ENCODE measurements at regions not wholly inside any gene's neighbourhood (a gene's known extent, or its start where the extent isn't known, plus 50 kb on each side); places are given as distances from the start of the nearest gene placed in this dataset.

DNA sequence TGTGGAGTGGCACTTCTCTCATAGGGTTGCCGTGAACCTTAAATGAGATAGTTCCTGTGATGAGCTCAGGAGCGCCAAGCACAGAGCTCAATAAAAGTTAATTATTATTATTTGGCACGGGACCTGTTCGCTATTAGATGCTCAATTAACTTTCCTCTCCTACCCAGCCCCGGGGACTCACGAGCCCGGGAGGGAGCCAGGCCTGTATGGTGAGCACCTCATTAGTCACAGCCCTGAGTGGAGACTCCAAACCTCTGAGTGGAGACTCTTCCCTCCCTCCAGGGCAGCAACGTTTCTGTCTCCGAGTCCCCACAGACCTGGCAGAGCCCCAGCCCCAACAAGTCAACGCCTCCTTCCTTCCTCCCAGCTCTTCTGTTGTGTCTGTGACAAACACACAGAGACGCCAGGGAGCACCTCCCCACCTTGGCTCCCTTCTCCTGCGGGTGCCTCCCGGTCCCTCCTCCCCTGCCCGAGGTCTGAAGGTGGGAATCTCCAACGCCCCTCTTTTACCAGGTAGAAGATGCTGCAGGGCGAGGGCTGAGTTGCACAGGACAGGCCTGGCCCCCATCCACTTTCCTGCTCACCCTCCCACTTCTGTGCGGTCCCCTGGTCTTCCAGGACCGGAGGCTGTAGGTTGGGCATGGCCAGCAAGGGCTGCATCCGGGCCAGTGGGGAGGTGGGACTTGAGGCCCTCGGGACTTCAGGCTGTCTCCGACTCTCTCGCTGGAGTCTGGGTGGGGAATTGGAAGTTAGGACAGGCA lies 52.7 kb upstream of the ODC1 start:
- WGBS (ENCODE audit: low lambda C conversion rate), result 77% methylated on average over 20 of the region's 22 CpGs
- H4K20me1 ChIP-seq (ENCODE audit: insufficient read depth), result no peaks in the 10 kb centered on the region
- no peak overlapping the region for H2AFZ ChIP-seq (ENCODE audit: low read depth)
- no peaks in the 10 kb centered on the region for H3K9me2 ChIP-seq
- no peaks in the 10 kb centered on the region for H3K79me2 ChIP-seq (ENCODE audit: insufficient read depth)
- CTCF ChIA-PET, result interaction anchor here (1.6 kb wide), 1 partner anchor 10 kb away, joined by 3 read pairs; no protein-coding TSS in a partner anchor
- no peak overlapping the region for H3K9ac ChIP-seq
- no peaks in the 10 kb centered on the region for H3F3A ChIP-seq (replicated peaks; ENCODE audit: insufficient read depth)
- H3K27me3 ChIP-seq (ENCODE audit: insufficient read depth), result peaks cover 9% of the 10 kb centered on the region; the same call in 1 of the 2 replicates
- TF ChIP-seq, protein P1, sequence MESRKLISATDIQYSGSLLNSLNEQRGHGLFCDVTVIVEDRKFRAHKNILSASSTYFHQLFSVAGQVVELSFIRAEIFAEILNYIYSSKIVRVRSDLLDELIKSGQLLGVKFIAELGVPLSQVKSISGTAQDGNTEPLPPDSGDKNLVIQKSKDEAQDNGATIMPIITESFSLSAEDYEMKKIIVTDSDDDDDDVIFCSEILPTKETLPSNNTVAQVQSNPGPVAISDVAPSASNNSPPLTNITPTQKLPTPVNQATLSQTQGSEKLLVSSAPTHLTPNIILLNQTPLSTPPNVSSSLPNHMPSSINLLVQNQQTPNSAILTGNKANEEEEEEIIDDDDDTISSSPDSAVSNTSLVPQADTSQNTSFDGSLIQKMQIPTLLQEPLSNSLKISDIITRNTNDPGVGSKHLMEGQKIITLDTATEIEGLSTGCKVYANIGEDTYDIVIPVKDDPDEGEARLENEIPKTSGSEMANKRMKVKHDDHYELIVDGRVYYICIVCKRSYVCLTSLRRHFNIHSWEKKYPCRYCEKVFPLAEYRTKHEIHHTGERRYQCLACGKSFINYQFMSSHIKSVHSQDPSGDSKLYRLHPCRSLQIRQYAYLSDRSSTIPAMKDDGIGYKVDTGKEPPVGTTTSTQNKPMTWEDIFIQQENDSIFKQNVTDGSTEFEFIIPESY (IDR thresholded peaks at IDR 0.05; ENCODE audit: borderline replicate concordance, low read depth), result no peak
- TF ChIP-seq GATA2 (CRISPR knock-in tag; IDR thresholded peaks at IDR 0.05), result no peak
- TF ChIP-seq RCOR1 (IDR thresholded peaks at IDR 0.05; ENCODE audit: low read length), result no peak
- no peak for TF ChIP-seq CHD2 (IDR thresholded peaks at IDR 0.05; ENCODE audit: low read length, partially characterized antibody)
- TF ChIP-seq EP300 (IDR thresholded peaks at IDR 0.05; ENCODE audit: borderline replicate concordance in 1 of 2, low read depth in 1 of 2, low read length in 1 of 2), result no peak
- TF ChIP-seq TCF12 (IDR thresholded peaks at IDR 0.05), result no peak
- TF ChIP-seq NFIC (IDR thresholded peaks at IDR 0.05; ENCODE audit: borderline replicate concordance), result no peak
- TF ChIP-seq, protein P2, sequence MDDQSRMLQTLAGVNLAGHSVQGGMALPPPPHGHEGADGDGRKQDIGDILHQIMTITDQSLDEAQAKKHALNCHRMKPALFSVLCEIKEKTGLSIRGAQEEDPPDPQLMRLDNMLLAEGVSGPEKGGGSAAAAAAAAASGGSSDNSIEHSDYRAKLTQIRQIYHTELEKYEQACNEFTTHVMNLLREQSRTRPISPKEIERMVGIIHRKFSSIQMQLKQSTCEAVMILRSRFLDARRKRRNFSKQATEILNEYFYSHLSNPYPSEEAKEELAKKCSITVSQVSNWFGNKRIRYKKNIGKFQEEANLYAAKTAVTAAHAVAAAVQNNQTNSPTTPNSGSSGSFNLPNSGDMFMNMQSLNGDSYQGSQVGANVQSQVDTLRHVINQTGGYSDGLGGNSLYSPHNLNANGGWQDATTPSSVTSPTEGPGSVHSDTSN (IDR thresholded peaks at IDR 0.05), result no peak
- no peak for TF ChIP-seq ELF1 (IDR thresholded peaks at IDR 0.05)
- TF ChIP-seq YY1 (IDR thresholded peaks at IDR 0.05; ENCODE audit: low read depth), result no peak
- TF ChIP-seq POLR2AphosphoS5 (IDR thresholded peaks at IDR 0.05; ENCODE audit: low read depth, low read length), result no peak
- no peak for TF ChIP-seq FOXJ3 (CRISPR knock-in tag; IDR thresholded peaks at IDR 0.05)
- no peak for TF ChIP-seq JUND (IDR thresholded peaks at IDR 0.05)
- TF ChIP-seq RFX5 (IDR thresholded peaks at IDR 0.05; ENCODE audit: low read length), result no peak
- TF ChIP-seq RXRA (IDR thresholded peaks at IDR 0.05; ENCODE audit: borderline replicate concordance, low read depth), result no peak
- TF ChIP-seq RAD21 (IDR thresholded peaks at IDR 0.05; ENCODE audit: low read length), result no peak
- no peak for TF ChIP-seq GABPA (IDR thresholded peaks at IDR 0.05; ENCODE audit: low read depth)
- H3K9me3 ChIP-seq, result no peaks in the 10 kb centered on the region
- H3K4me3 ChIP-seq (ENCODE audit: low read depth in 2 of 2, low read length in 1 of 2), result no peak overlapping the region
- H3K36me3 ChIP-seq (replicated peaks in 1 of 2; ENCODE audit: control insufficient read depth in 1 of 2, insufficient read depth in 2 of 2, low read length in 1 of 2), result no peaks in the 10 kb centered on the region
- H3K27ac ChIP-seq (ENCODE audit: low read depth in 2 of 2, low read length in 1 of 2), result no peak overlapping the region
- DNase-seq, result no peak
- no peak overlapping the region for H3K4me2 ChIP-seq
- H3K4me1 ChIP-seq (ENCODE audit: control insufficient read depth in 1 of 2, insufficient read depth in 2 of 2, low read depth in 1 of 2, low read length in 1 of 2), result peaks cover 0 to 3% of the 10 kb centered on the region in 2 experiments; a peak in 2 of 4 replicates
- POLR2A ChIA-PET, result no interaction called here

All from SK-N-SH (cell line).